ENCODE measurements at regions not wholly inside any gene's neighbourhood (a gene's known extent, or its start where the extent isn't known, plus 50 kb on each side); places are given as distances from the start of the nearest gene placed in this dataset.

DNA sequence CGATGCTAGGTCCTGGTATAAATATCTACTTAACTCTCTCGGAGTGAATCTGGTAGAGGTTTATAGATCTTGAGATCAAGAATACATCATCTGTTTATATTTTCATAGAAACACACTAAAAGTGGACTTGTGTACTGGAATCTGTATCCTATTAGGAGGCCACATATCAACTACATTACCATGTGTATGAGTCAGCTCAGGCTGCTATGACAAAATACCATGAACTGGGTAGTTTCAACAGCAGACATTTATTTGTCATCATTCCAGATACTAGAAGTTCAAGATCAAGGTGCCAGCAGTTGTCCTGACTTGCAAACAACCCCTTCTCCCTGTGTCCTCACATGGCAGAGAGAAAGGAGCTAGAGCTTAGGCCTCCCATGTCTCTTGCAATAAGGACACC, 113.9 kb upstream of the PFKP start:
- Mint-ChIP-seq H3K27me3 (ENCODE audit: insufficient read depth, low read depth, poor library complexity) (peaks cover 4% of the 10 kb centered on the region), H3K27ac (no peak overlapping the region), H3K9me3 (no peaks in the 10 kb centered on the region), H3K4me3 (no peak overlapping the region), H3K4me1 (0 out of 3 replicates have a peak, but pooled peaks cover 3% of the 10 kb centered on the region), H3K36me3 (ENCODE audit: low read depth) (no peaks in the 10 kb centered on the region)
- no peak for DNase-seq (ENCODE audit: low spot score)
- Histone ChIP-seq H3K4me3 (no peak overlapping the region), H3K27me3 (ENCODE audit: insufficient read depth) (no peaks in the 10 kb centered on the region), H4K20me1 (replicated peaks; ENCODE audit: insufficient read depth) (no peaks in the 10 kb centered on the region), H3K4me2 (no peak overlapping the region), H3K4me1 (ENCODE audit: insufficient read depth) (no peaks in the 10 kb centered on the region), H3K27ac (ENCODE audit: low read depth) (no peak overlapping the region), H3K79me2 (replicated peaks; ENCODE audit: insufficient read depth) (no peaks in the 10 kb centered on the region), H3F3A (replicated peaks; ENCODE audit: low read depth) (no peaks in the 10 kb centered on the region), H3K36me3 (ENCODE audit: insufficient read depth) (no peaks in the 10 kb centered on the region), H3K9me2 (ENCODE audit: insufficient read depth) (peaks cover 11% of the 10 kb centered on the region; the same call in 1 of the 2 replicates), H2AFZ (no peak overlapping the region)
- TF ChIP-seq ZNF331 (CRISPR knock-in tag; IDR thresholded peaks at IDR 0.05; ENCODE audit: low read depth): no peak
- no peak for TF ChIP-seq EZH2 (IDR thresholded peaks at IDR 0.05; ENCODE audit: low read depth, unreplicated experiment)
- no peak for TF ChIP-seq JUNB (IDR thresholded peaks at IDR 0.05; ENCODE audit: unreplicated experiment)
- TF ChIP-seq, protein P1, sequence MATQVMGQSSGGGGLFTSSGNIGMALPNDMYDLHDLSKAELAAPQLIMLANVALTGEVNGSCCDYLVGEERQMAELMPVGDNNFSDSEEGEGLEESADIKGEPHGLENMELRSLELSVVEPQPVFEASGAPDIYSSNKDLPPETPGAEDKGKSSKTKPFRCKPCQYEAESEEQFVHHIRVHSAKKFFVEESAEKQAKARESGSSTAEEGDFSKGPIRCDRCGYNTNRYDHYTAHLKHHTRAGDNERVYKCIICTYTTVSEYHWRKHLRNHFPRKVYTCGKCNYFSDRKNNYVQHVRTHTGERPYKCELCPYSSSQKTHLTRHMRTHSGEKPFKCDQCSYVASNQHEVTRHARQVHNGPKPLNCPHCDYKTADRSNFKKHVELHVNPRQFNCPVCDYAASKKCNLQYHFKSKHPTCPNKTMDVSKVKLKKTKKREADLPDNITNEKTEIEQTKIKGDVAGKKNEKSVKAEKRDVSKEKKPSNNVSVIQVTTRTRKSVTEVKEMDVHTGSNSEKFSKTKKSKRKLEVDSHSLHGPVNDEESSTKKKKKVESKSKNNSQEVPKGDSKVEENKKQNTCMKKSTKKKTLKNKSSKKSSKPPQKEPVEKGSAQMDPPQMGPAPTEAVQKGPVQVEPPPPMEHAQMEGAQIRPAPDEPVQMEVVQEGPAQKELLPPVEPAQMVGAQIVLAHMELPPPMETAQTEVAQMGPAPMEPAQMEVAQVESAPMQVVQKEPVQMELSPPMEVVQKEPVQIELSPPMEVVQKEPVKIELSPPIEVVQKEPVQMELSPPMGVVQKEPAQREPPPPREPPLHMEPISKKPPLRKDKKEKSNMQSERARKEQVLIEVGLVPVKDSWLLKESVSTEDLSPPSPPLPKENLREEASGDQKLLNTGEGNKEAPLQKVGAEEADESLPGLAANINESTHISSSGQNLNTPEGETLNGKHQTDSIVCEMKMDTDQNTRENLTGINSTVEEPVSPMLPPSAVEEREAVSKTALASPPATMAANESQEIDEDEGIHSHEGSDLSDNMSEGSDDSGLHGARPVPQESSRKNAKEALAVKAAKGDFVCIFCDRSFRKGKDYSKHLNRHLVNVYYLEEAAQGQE (IDR thresholded peaks at IDR 0.05; ENCODE audit: unreplicated experiment): no peak
- TF ChIP-seq ZNF114 (CRISPR knock-in tag; IDR thresholded peaks at IDR 0.05): no peak
- TF ChIP-seq, protein P2, sequence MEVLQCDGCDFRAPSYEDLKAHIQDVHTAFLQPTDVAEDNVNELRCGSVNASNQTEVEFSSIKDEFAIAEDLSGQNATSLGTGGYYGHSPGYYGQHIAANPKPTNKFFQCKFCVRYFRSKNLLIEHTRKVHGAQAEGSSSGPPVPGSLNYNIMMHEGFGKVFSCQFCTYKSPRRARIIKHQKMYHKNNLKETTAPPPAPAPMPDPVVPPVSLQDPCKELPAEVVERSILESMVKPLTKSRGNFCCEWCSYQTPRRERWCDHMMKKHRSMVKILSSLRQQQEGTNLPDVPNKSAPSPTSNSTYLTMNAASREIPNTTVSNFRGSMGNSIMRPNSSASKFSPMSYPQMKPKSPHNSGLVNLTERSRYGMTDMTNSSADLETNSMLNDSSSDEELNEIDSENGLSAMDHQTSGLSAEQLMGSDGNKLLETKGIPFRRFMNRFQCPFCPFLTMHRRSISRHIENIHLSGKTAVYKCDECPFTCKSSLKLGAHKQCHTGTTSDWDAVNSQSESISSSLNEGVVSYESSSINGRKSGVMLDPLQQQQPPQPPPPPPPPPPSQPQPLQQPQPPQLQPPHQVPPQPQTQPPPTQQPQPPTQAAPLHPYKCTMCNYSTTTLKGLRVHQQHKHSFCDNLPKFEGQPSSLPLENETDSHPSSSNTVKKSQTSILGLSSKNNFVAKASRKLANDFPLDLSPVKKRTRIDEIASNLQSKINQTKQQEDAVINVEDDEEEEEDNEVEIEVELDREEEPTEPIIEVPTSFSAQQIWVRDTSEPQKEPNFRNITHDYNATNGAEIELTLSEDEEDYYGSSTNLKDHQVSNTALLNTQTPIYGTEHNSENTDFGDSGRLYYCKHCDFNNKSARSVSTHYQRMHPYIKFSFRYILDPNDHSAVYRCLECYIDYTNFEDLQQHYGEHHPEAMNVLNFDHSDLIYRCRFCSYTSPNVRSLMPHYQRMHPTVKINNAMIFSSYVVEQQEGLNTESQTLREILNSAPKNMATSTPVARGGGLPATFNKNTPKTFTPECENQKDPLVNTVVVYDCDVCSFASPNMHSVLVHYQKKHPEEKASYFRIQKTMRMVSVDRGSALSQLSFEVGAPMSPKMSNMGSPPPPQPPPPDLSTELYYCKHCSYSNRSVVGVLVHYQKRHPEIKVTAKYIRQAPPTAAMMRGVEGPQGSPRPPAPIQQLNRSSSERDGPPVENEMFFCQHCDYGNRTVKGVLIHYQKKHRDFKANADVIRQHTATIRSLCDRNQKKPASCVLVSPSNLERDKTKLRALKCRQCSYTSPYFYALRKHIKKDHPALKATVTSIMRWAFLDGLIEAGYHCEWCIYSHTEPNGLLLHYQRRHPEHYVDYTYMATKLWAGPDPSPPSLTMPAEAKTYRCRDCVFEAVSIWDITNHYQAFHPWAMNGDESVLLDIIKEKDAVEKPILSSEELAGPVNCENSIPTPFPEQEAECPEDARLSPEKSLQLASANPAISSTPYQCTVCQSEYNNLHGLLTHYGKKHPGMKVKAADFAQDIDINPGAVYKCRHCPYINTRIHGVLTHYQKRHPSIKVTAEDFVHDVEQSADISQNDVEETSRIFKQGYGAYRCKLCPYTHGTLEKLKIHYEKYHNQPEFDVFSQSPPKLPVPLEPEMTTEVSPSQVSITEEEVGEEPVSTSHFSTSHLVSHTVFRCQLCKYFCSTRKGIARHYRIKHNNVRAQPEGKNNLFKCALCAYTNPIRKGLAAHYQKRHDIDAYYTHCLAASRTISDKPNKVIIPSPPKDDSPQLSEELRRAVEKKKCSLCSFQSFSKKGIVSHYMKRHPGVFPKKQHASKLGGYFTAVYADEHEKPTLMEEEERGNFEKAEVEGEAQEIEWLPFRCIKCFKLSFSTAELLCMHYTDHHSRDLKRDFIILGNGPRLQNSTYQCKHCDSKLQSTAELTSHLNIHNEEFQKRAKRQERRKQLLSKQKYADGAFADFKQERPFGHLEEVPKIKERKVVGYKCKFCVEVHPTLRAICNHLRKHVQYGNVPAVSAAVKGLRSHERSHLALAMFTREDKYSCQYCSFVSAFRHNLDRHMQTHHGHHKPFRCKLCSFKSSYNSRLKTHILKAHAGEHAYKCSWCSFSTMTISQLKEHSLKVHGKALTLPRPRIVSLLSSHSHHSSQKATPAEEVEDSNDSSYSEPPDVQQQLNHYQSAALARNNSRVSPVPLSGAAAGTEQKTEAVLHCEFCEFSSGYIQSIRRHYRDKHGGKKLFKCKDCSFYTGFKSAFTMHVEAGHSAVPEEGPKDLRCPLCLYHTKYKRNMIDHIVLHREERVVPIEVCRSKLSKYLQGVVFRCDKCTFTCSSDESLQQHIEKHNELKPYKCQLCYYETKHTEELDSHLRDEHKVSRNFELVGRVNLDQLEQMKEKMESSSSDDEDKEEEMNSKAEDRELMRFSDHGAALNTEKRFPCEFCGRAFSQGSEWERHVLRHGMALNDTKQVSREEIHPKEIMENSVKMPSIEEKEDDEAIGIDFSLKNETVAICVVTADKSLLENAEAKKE (CRISPR knock-in tag; IDR thresholded peaks at IDR 0.05): no peak
- TF ChIP-seq NANOG (IDR thresholded peaks at IDR 0.05; ENCODE audit: borderline replicate concordance): no peak
- TF ChIP-seq, protein P3, sequence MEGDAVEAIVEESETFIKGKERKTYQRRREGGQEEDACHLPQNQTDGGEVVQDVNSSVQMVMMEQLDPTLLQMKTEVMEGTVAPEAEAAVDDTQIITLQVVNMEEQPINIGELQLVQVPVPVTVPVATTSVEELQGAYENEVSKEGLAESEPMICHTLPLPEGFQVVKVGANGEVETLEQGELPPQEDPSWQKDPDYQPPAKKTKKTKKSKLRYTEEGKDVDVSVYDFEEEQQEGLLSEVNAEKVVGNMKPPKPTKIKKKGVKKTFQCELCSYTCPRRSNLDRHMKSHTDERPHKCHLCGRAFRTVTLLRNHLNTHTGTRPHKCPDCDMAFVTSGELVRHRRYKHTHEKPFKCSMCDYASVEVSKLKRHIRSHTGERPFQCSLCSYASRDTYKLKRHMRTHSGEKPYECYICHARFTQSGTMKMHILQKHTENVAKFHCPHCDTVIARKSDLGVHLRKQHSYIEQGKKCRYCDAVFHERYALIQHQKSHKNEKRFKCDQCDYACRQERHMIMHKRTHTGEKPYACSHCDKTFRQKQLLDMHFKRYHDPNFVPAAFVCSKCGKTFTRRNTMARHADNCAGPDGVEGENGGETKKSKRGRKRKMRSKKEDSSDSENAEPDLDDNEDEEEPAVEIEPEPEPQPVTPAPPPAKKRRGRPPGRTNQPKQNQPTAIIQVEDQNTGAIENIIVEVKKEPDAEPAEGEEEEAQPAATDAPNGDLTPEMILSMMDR (conservative IDR thresholded peaks at IDR 0.05; ENCODE audit: low read depth in 2 of 2): no peak
- no peak for ATAC-seq
